HCT116 (cell line): ENCODE measurements at regions not wholly inside any gene's neighbourhood (a gene's known extent, or its start where the extent isn't known, plus 50 kb on each side); places are given as distances from the start of the nearest gene placed in this dataset.

Experiments
- CTCF ChIP-seq, 3 experiments: fragments of 200-600 bp in 1 of 3; sonication (generic) in 1 of 3; IDR thresholded peaks in 2 of 3; conservative IDR thresholded peaks in 1 of 3; 2 replicates each; pipeline ENCODE4 v1.5.1; 2012 to 2017; ENCODE audit warnings: low read depth in 2 of 3, low read length in 2 of 3, antibody characterized with exemption in 1 of 3, borderline replicate concordance in 1 of 3, control low read depth in 1 of 3, mild to moderate bottlenecking in 1 of 3, mixed read lengths in 1 of 3, mixed run types in 1 of 3, moderate library complexity in 1 of 3; ENCODE audit not compliant: insufficient read depth in 1 of 3
- EZH2 ChIP-seq: fragments of 200-600 bp; sonication (generic); IDR thresholded peaks from 2 replicates; pipeline ENCODE4 v1.6.1; 2017; ENCODE audit warnings: antibody characterized with exemption, mixed run types
- EZH2phosphoT487 ChIP-seq: fragments of 200-600 bp; IDR thresholded peaks from 2 replicates; pipeline ENCODE4 v1.6.1; 2018; ENCODE audit warnings: antibody characterized with exemption, borderline replicate concordance
- JUND ChIP-seq: IDR thresholded peaks from 2 replicates; pipeline ENCODE4 v1.6.1; 2012
- POLR2A ChIP-seq: IDR thresholded peaks from 2 replicates; pipeline ENCODE4 v1.7.0; 2011; ENCODE audit warnings: borderline replicate concordance; ENCODE audit not compliant: insufficient read depth, insufficient read length; ENCODE audit errors: extremely low read depth
- POLR2AphosphoS5 ChIP-seq: IDR thresholded peaks from 2 replicates; pipeline ENCODE4 v1.6.1; 2011; ENCODE audit warnings: mild to moderate bottlenecking, low read depth, low read length, moderate library complexity
- REST ChIP-seq: IDR thresholded peaks from 2 replicates; pipeline ENCODE4 v1.6.1; 2012; ENCODE audit warnings: low read depth

GRCh38 chr6:111985202-111985731 is 68.6 kb upstream of the CCN6 start:
- TF ChIP-seq POLR2AphosphoS5 = peak; percentile 67
- TF ChIP-seq JUND = peak; percentile 95
- no peak for TF ChIP-seq CTCF (IDR thresholded peaks at IDR 0.05 in 2 of 3, conservative IDR thresholded peaks at IDR 0.05 in 1 of 3; ENCODE audit: borderline replicate concordance in 1 of 3, insufficient read depth in 1 of 3, low read depth in 2 of 3, low read length in 2 of 3)
- TF ChIP-seq REST = no peak
- no peak for TF ChIP-seq POLR2A
- no peak for TF ChIP-seq EZH2
- TF ChIP-seq EZH2phosphoT487 = no peak
